AG04450 (cell line): ENCODE measurements at regions not wholly inside any gene's neighbourhood (a gene's known extent, or its start where the extent isn't known, plus 50 kb on each side); places are given as distances from the start of the nearest gene placed in this dataset.

Source experiments
- CTCF ChIA-PET: fragments of 300-600, 350-600 bp; formaldehyde crosslinking; extraction: SDS; loops from one replicate; lab custom pipeline; 2022; ENCODE audit warnings: antibody characterized with exemption, inconsistent platforms; lab: Charles Lee
- POLR2A ChIA-PET: fragments of 350-600 bp; formaldehyde crosslinking; extraction: SDS; loops from one replicate; lab custom pipeline; 2021; ENCODE audit warnings: antibody characterized with exemption, inconsistent platforms; lab: Yijun Ruan, JAX
- DNase-seq: peaks from one replicate; pipeline ENCODE4 v3.0.0-alpha.2; 2011; ENCODE audit warnings: low read depth, low spot score
- H3K27ac ChIP-seq: one replicate; pipeline ENCODE4 v1.5.1; 2012; ENCODE audit warnings: low read depth, low read length, control low read depth
- H3K27me3 ChIP-seq: one replicate; pipeline ENCODE4 v1.6.0; 2012; ENCODE audit warnings: low read length; ENCODE audit not compliant: control insufficient read depth, insufficient read depth
- H3K4me3 ChIP-seq: 2 replicates; pipeline ENCODE4 v1.5.1; 2011; ENCODE audit warnings: mild to moderate bottlenecking, low read depth, low read length, control low read depth
- H3K9me3 ChIP-seq: 2 replicates; pipeline ENCODE4 v1.5.1; 2012; ENCODE audit warnings: low read length; ENCODE audit not compliant: control insufficient read depth, insufficient read depth
- TF ChIP-seq, protein P1 (sequence below): IDR thresholded peaks from 2 replicates; pipeline ENCODE4 v1.5.1; 2011; ENCODE audit warnings: low read depth, low read length, control low read depth, inconsistent platforms

- no peaks in the 10 kb centered on the region for H3K9me3 ChIP-seq
- peaks cover 17% of the 10 kb centered on the region for H3K27me3 ChIP-seq
- H3K4me3 ChIP-seq, result no peak overlapping the region
- POLR2A ChIA-PET, result no interaction called here
- TF ChIP-seq, protein P1, sequence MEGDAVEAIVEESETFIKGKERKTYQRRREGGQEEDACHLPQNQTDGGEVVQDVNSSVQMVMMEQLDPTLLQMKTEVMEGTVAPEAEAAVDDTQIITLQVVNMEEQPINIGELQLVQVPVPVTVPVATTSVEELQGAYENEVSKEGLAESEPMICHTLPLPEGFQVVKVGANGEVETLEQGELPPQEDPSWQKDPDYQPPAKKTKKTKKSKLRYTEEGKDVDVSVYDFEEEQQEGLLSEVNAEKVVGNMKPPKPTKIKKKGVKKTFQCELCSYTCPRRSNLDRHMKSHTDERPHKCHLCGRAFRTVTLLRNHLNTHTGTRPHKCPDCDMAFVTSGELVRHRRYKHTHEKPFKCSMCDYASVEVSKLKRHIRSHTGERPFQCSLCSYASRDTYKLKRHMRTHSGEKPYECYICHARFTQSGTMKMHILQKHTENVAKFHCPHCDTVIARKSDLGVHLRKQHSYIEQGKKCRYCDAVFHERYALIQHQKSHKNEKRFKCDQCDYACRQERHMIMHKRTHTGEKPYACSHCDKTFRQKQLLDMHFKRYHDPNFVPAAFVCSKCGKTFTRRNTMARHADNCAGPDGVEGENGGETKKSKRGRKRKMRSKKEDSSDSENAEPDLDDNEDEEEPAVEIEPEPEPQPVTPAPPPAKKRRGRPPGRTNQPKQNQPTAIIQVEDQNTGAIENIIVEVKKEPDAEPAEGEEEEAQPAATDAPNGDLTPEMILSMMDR, result no peak
- H3K27ac ChIP-seq, result no peak overlapping the region
- CTCF ChIA-PET, result no interaction called here
- no peak for DNase-seq
Measured at GRCh38 chr11:121367001-121367843, 74.7 kb downstream of the SC5D start.

- Histone ChIP-seq H3K4me3 (no peak overlapping the region), H3K9me3 (no peaks in the 10 kb centered on the region), H3K27me3 (peaks cover 21% of the 10 kb centered on the region), H3K27ac (no peak overlapping the region)
- TF ChIP-seq, protein P1, result no peak
- no peak for DNase-seq
- ChIA-PET POLR2A (no interaction called here), CTCF (no interaction called here)
Measured at GRCh38 chr11:121367844-121368225, 75.3 kb downstream of the SC5D start.

GRCh38 chr11:121368364-121369240, 76.0 kb downstream of the SC5D start:
- TF ChIP-seq, protein P1, result no peak

DNA sequence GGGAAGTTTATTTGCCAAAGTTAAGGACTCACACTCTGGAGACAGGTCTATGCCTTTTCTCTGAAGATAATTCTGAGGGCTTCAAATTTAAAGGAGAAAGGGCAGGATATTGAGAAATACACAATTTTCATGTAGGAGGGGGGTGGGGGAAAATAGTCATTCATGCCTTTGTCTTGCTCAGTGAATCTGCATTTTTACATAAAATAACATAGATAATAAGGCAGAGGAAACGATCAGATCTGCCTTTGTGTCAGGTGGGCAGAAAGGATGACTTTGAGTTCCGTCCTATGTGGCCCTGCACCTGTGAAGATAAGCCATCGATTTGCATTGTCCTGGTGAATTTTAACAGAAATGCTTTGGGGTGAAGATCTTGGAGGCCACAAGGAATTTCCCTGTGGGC, 76.8 kb downstream of the SC5D start:
- TF ChIP-seq, protein P1, result no peak
- H3K27me3 ChIP-seq, result peaks cover 19% of the 10 kb centered on the region

More at GRCh38 chr11:121368364-121369240, 76.0 kb downstream of the SC5D start:
- H3K27me3 ChIP-seq, result peaks cover 17% of the 10 kb centered on the region
- no peak overlapping the region for H3K4me3 ChIP-seq
- ChIA-PET CTCF (no interaction called here), POLR2A (no interaction called here)
- H3K9me3 ChIP-seq, result no peaks in the 10 kb centered on the region
- no peak for DNase-seq
- H3K27ac ChIP-seq, result no peak overlapping the region

GRCh38 chr11:121372028-121372427, 79.5 kb downstream of the SC5D start:
- Histone ChIP-seq H3K27me3 (peaks cover 14% of the 10 kb centered on the region), H3K4me3 (no peak overlapping the region), H3K27ac (no peak overlapping the region), H3K9me3 (no peaks in the 10 kb centered on the region)
- POLR2A ChIA-PET, result no interaction called here
- TF ChIP-seq, protein P1, result no peak
- CTCF ChIA-PET, result no interaction called here
- DNase-seq, result no peak

More for the DNA sequence above, 76.8 kb downstream of the SC5D start:
- no peak for DNase-seq
- Histone ChIP-seq H3K9me3 (no peaks in the 10 kb centered on the region), H3K27ac (no peak overlapping the region), H3K4me3 (no peak overlapping the region)
- ChIA-PET POLR2A (no interaction called here), CTCF (no interaction called here)
